ENCODE measurements at regions not wholly inside any gene's neighbourhood (a gene's known extent, or its start where the extent isn't known, plus 50 kb on each side); places are given as distances from the start of the nearest gene placed in this dataset.

- TF ChIP-seq SMARCA5 (IDR thresholded peaks at IDR 0.05) (no peak), RB1 (IDR thresholded peaks at IDR 0.05; ENCODE audit: borderline replicate concordance) (no peak)
Observed at GRCh38 chr3:20462723-20463122, 276.7 kb upstream of the SGO1 start (continued).

GRCh38 chr3:20462226-20462625 lies 276.2 kb upstream of the SGO1 start:
- intact Hi-C loops (cut with micrococcal nuclease; ENCODE audit: unreplicated experiment), result no loop called here
- Histone ChIP-seq H3K36me3 (ENCODE audit: control insufficient read depth in 2 of 2, insufficient read depth in 2 of 2, low read length in 1 of 2) (no peaks in the 10 kb centered on the region), H3K27ac (ENCODE audit: control insufficient read depth, insufficient read depth) (no peak overlapping the region), H3K4me2 (ENCODE audit: control insufficient read depth, insufficient read depth) (no peak overlapping the region), H2AFZ (ENCODE audit: control insufficient read depth, low read depth, low read length) (no peak overlapping the region), H3K9ac (ENCODE audit: control insufficient read depth, insufficient read depth, low read length) (no peak overlapping the region), H3K27me3 (replicated peaks in 1 of 2; ENCODE audit: control insufficient read depth in 2 of 2, insufficient read depth in 2 of 2, low read length in 1 of 2) (no peaks in the 10 kb centered on the region), H3K9me3 (replicated peaks; ENCODE audit: control insufficient read depth, insufficient read depth, low read length) (no peaks in the 10 kb centered on the region), H3K4me1 (ENCODE audit: control insufficient read depth, insufficient read depth, low read length) (no peaks in the 10 kb centered on the region), H4K20me1 (ENCODE audit: control insufficient read depth, insufficient read depth) (no peaks in the 10 kb centered on the region), H3K79me2 (ENCODE audit: control insufficient read depth, insufficient read depth, low read length) (no peaks in the 10 kb centered on the region), H3K4me3 (no peak overlapping the region)
- ATAC-seq (no peak), FAIRE-seq (no peak), DNase-seq (ENCODE audit: low read depth, low spot score) (no peak)
- POLR2A ChIA-PET, result no interaction called here
- SMC1A ChIA-PET (ENCODE audit: uncharacterized antibody, unreplicated experiment), result no interaction called here
- 0% methylated on average over 1 of the region's 1 CpG for WGBS (ENCODE audit: insufficient coverage, insufficient replicate concordance, low lambda C conversion rate, missing lambda C conversion rate)
- CTCF ChIA-PET, result no interaction called here
- TF ChIP-seq BCL3 (IDR thresholded peaks at IDR 0.05; ENCODE audit: borderline replicate concordance, insufficient read depth, low read depth, low read length, poor library complexity, severe bottlenecking), result no peak
- TF ChIP-seq RELB (IDR thresholded peaks at IDR 0.05; ENCODE audit: low read depth), result no peak
- BruUV-seq (replicated peaks), result no TSS peak
- in situ Hi-C loops (cut with MboI), result no loop called here
- RAD21 ChIA-PET (ENCODE audit: unreplicated experiment), result no interaction called here
